ENCODE measurements at regions not wholly inside any gene's neighbourhood (a gene's known extent, or its start where the extent isn't known, plus 50 kb on each side); places are given as distances from the start of the nearest gene placed in this dataset.

GRCh38 chr5:174850565-174851169 lies 126.3 kb downstream of the MSX2 start:
- no peak for TF ChIP-seq CTCF (conservative IDR thresholded peaks at IDR 0.05; ENCODE audit: low read depth, low read length)
- no peak for TF ChIP-seq EZH2 (IDR thresholded peaks at IDR 0.05; ENCODE audit: low read length, unreplicated experiment)
- TF ChIP-seq EZH2phosphoT487 (IDR thresholded peaks at IDR 0.05; ENCODE audit: borderline replicate concordance, low read length) = no peak
